SK-N-SH (cell line): ENCODE measurements at regions not wholly inside any gene's neighbourhood (a gene's known extent, or its start where the extent isn't known, plus 50 kb on each side); places are given as distances from the start of the nearest gene placed in this dataset.

Experiments used
- CTCF ChIA-PET: fragments of 300-600, 350-600 bp; formaldehyde crosslinking; extraction: SDS; loops from one replicate; lab custom pipeline; 2021; lab: Yijun Ruan, JAX
- POLR2A ChIA-PET: fragments of 350-600 bp; sonication (Branson Sonifier 250); formaldehyde crosslinking; extraction: SDS; loops from one replicate; lab custom pipeline; 2020; ENCODE audit warnings: antibody characterized with exemption, inconsistent platforms; lab: Yijun Ruan, JAX
- DNase-seq: peaks from one replicate; pipeline ENCODE4 v3.0.0; 2012
- H2AFZ ChIP-seq: fragments of 200-600 bp; sonication (generic); 2 replicates; pipeline ENCODE4 v1.8.1; 2016; ENCODE audit warnings: antibody characterized with exemption, mild to moderate bottlenecking, low read depth
- H3F3A ChIP-seq: fragments of 200-600 bp; sonication (generic); replicated peaks from 2 replicates; pipeline ENCODE3; 2016; ENCODE audit warnings: antibody characterized with exemption, mild to moderate bottlenecking; ENCODE audit not compliant: insufficient read depth
- H3K27ac ChIP-seq, 2 experiments: fragments of 200-500 bp in 1 of 2; fragments of 200-600 bp in 1 of 2; sonication (Bioruptor generic) in 1 of 2; sonication (generic), shearing (Covaris generic) in 1 of 2; 2 replicates each; pipeline versions ENCODE4 v1.5.1 to v1.6.1; 2014 to 2016; ENCODE audit warnings: low read depth in 2 of 2, inconsistent platforms in 1 of 2, low read length in 1 of 2, mild to moderate bottlenecking in 1 of 2, mixed read lengths in 1 of 2
- H3K27me3 ChIP-seq: fragments of 200-600 bp; sonication (generic), shearing (Covaris generic); 2 replicates; pipeline ENCODE4 v1.6.1; 2016; ENCODE audit warnings: mixed run types; ENCODE audit not compliant: insufficient read depth
- H3K36me3 ChIP-seq, 2 experiments: fragments of 200-500 bp in 1 of 2; fragments of 200-600 bp in 1 of 2; sonication (Bioruptor generic) in 1 of 2; sonication (generic) in 1 of 2; replicated peaks in 1 of 2; 2 replicates each; pipeline versions ENCODE3 to v1.5.1; 2014 to 2016; ENCODE audit warnings: low read length in 1 of 2, mild to moderate bottlenecking in 1 of 2; ENCODE audit not compliant: insufficient read depth in 2 of 2, control insufficient read depth in 1 of 2
- H3K4me1 ChIP-seq, 2 experiments: fragments of 200-500 bp in 1 of 2; fragments of 200-600 bp in 1 of 2; sonication (Bioruptor generic) in 1 of 2; sonication (generic), shearing (Covaris generic) in 1 of 2; 2 replicates each; pipeline versions ENCODE4 v1.5.1 to v1.6.1; 2014 to 2016; ENCODE audit warnings: low read depth in 1 of 2, low read length in 1 of 2, mixed run types in 1 of 2; ENCODE audit not compliant: insufficient read depth in 2 of 2, control insufficient read depth in 1 of 2
- H3K4me2 ChIP-seq: fragments of 200-600 bp; sonication (generic), shearing (Covaris generic); 2 replicates; pipeline ENCODE4 v1.6.1; 2017; ENCODE audit warnings: mixed run types
- H3K4me3 ChIP-seq, 2 experiments: fragments of 200-500 bp in 1 of 2; fragments of 200-600 bp in 1 of 2; sonication (Bioruptor generic) in 1 of 2; sonication (generic), shearing (Covaris generic) in 1 of 2; 2 replicates each; pipeline versions ENCODE4 v1.5.1 to v1.8.1; 2014 to 2016; ENCODE audit warnings: low read depth in 2 of 2, inconsistent platforms in 1 of 2, low read length in 1 of 2, mild to moderate bottlenecking in 1 of 2, mixed read lengths in 1 of 2, moderate library complexity in 1 of 2
- H3K79me2 ChIP-seq: fragments of 200-600 bp; sonication (generic); 2 replicates; pipeline ENCODE4 v1.8.1; 2017; ENCODE audit warnings: mild to moderate bottlenecking; ENCODE audit not compliant: insufficient read depth
- H3K9ac ChIP-seq: fragments of 200-600 bp; sonication (generic); 2 replicates; pipeline ENCODE4 v1.6.1; 2017; ENCODE audit warnings: mixed run types
- H3K9me2 ChIP-seq: fragments of 200-600 bp; sonication (generic); 2 replicates; pipeline ENCODE4 v1.6.1; 2017; ENCODE audit warnings: mixed run types
- H3K9me3 ChIP-seq: fragments of 200-600 bp; sonication (generic); 2 replicates; pipeline ENCODE4 v1.6.1; 2017; ENCODE audit warnings: mixed run types, mild to moderate bottlenecking, moderate library complexity
- H4K20me1 ChIP-seq: fragments of 200-600 bp; sonication (generic); 2 replicates; pipeline ENCODE4 v1.6.1; 2017; ENCODE audit warnings: mild to moderate bottlenecking, mixed run types; ENCODE audit not compliant: insufficient read depth
- CHD2 ChIP-seq: fragments of 150-350 bp; IDR thresholded peaks from 2 replicates; pipeline ENCODE4 v1.6.1; 2018; ENCODE audit warnings: low read length; ENCODE audit not compliant: partially characterized antibody
- EZH2phosphoT487 ChIP-seq: fragments of 200-600 bp; sonication (generic); IDR thresholded peaks from 2 replicates; pipeline ENCODE4 v1.6.1; 2017; ENCODE audit warnings: low read depth, mixed run types, mild to moderate bottlenecking, antibody characterized with exemption, moderate library complexity, borderline replicate concordance
- FOXM1 ChIP-seq: IDR thresholded peaks from 2 replicates; pipeline ENCODE4 v1.4.0; 2012; ENCODE audit warnings: low read depth, mild to moderate bottlenecking
- IRF3 ChIP-seq: fragments of 150-350 bp; IDR thresholded peaks from 2 replicates; pipeline ENCODE4 v1.6.1; 2016; ENCODE audit warnings: mild to moderate bottlenecking, low read depth, low read length
- JUND ChIP-seq: IDR thresholded peaks from 2 replicates; pipeline ENCODE4 v1.4.0; 2012
- NRF1 ChIP-seq: IDR thresholded peaks from 2 replicates; pipeline ENCODE4 v1.6.1; 2012; ENCODE audit warnings: low read depth, mild to moderate bottlenecking, low read length
- PBX3 ChIP-seq: IDR thresholded peaks from 2 replicates; pipeline ENCODE4; 2012
- REST ChIP-seq: IDR thresholded peaks from 2 replicates; pipeline ENCODE4 v1.6.1; 2012; ENCODE audit warnings: mild to moderate bottlenecking, low read depth, low read length, moderate library complexity
- SIN3A ChIP-seq: IDR thresholded peaks from 2 replicates; pipeline ENCODE4 v1.6.1; 2012; ENCODE audit warnings: low read depth, mild to moderate bottlenecking, low read length, moderate library complexity, borderline replicate concordance
- TCF12 ChIP-seq: IDR thresholded peaks from 2 replicates; pipeline ENCODE4 v1.4.0; 2012
- TEAD4 ChIP-seq: IDR thresholded peaks from 2 replicates; pipeline ENCODE4 v1.4.0; 2012; ENCODE audit warnings: mild to moderate bottlenecking, borderline replicate concordance; ENCODE audit not compliant: insufficient read depth
- USF1 ChIP-seq: IDR thresholded peaks from 2 replicates; pipeline ENCODE4 v1.4.0; 2012; ENCODE audit warnings: low read depth, borderline replicate concordance
- USF2 ChIP-seq: fragments of 150-350 bp; IDR thresholded peaks from 2 replicates; pipeline ENCODE4 v1.6.1; 2017; ENCODE audit warnings: antibody characterized with exemption, low read length, low read depth, borderline replicate concordance
- YY1 ChIP-seq: IDR thresholded peaks from 2 replicates; pipeline ENCODE4 v1.4.0; 2012; ENCODE audit warnings: low read depth, mild to moderate bottlenecking
- WGBS: methylation state at CpG from one replicate; pipeline ENCODE4 v1.1.6; 2017; ENCODE audit warnings: low lambda C conversion rate; 5-methylcytosine and 5-hydroxymethylcytosine counted together

GRCh38 chr4:26268246-26268645 is 52.6 kb upstream of the RBPJ start:
- 92% methylated on average over 2 of the region's 2 CpGs for WGBS
- TF ChIP-seq IRF3 (no peak), CHD2 (no peak), FOXM1 (no peak), JUND (no peak), NRF1 (no peak), REST (no peak), PBX3 (no peak), USF1 (no peak), EZH2phosphoT487 (no peak), SIN3A (no peak), TEAD4 (no peak), YY1 (no peak), TCF12 (no peak), USF2 (no peak)

More at GRCh38 chr4:26268246-26268645, 52.6 kb upstream of the RBPJ start:
- DNase-seq = no peak
- Histone ChIP-seq H3K9me2 (no peaks in the 10 kb centered on the region), H3K27ac (no peak overlapping the region), H3K9ac (no peak overlapping the region), H3K4me2 (no peak overlapping the region), H3K9me3 (no peaks in the 10 kb centered on the region), H2AFZ (no peak overlapping the region), H3K36me3 (no peaks in the 10 kb centered on the region), H3F3A (no peaks in the 10 kb centered on the region), H3K4me1 (no peaks in the 10 kb centered on the region), H3K79me2 (no peaks in the 10 kb centered on the region), H4K20me1 (no peaks in the 10 kb centered on the region), H3K4me3 (no peak overlapping the region), H3K27me3 (no peaks in the 10 kb centered on the region; the same call in 1 of the 2 replicates)
- POLR2A ChIA-PET = no interaction called here
- CTCF ChIA-PET = interaction anchor here (1.4 kb wide), 1 partner anchor 186 kb away, joined by 5 read pairs; no protein-coding TSS in a partner anchor
